Gastroesophageal sphincter (tissue), 3 donors: ENCODE measurements at regions not wholly inside any gene's neighbourhood (a gene's known extent, or its start where the extent isn't known, plus 50 kb on each side); places are given as distances from the start of the nearest gene placed in this dataset.

Experiments used
- CTCF ChIP-seq, 4 experiments: fragments of 200-600 bp in 2 of 4; fragments of 450-650 bp in 2 of 4; sonication (generic) in 1 of 4; IDR thresholded peaks; one replicate each; pipeline ENCODE4 v1.5.1; 2017 to 2019; ENCODE audit warnings: antibody characterized with exemption in 4 of 4, mild to moderate bottlenecking in 2 of 4, moderate library complexity in 2 of 4
- EP300 ChIP-seq: sonication (generic); formaldehyde crosslinking; IDR thresholded peaks from one replicate; pipeline ENCODE4 v1.6.1; 2017; ENCODE audit warnings: antibody characterized with exemption, mild to moderate bottlenecking
- POLR2A ChIP-seq, 2 donors: fragments of 450-650 bp; IDR thresholded peaks; one replicate each; pipeline ENCODE4 v1.6.1; 2017; ENCODE audit warnings: antibody characterized with exemption in 2 of 2, mild to moderate bottlenecking in 2 of 2, moderate library complexity in 1 of 2
- POLR2AphosphoS5 ChIP-seq: sonication (generic); formaldehyde crosslinking; IDR thresholded peaks from one replicate; pipeline ENCODE4 v1.6.1; 2017; ENCODE audit warnings: antibody characterized with exemption

- TF ChIP-seq CTCF (IDR thresholded peaks at IDR 0.05): no peak
- no peak for TF ChIP-seq POLR2A (IDR thresholded peaks at IDR 0.05)
- TF ChIP-seq POLR2AphosphoS5: no peak
- no peak for TF ChIP-seq EP300
These were observed 965.0 kb downstream of the MCTP2 start for GRCh38 chr15:95196176-95196915.
